Mucosa of descending colon (tissue), 3 donors: ENCODE measurements at regions not wholly inside any gene's neighbourhood (a gene's known extent, or its start where the extent isn't known, plus 50 kb on each side); places are given as distances from the start of the nearest gene placed in this dataset.

ENCODE experiments used
- ATAC-seq: fragments of 200-7000 bp; cut with Tn5 transposase; one replicate; pipeline ENCODE4 v1.9.1; 2020; ENCODE audit warnings: mild to moderate bottlenecking, moderate library complexity
- DNase-seq, 3 donors: peaks; one replicate each; pipeline ENCODE4 v3.0.0-alpha.2; 2020
- H3K36me3 ChIP-seq: fragments of 200-600 bp; one replicate; pipeline ENCODE4 v1.8.0; 2021; ENCODE audit warnings: low read depth, mild to moderate bottlenecking
- H3K4me1 ChIP-seq: fragments of 200-600 bp; one replicate; pipeline ENCODE4 v1.8.0; 2021; ENCODE audit warnings: low read depth, mild to moderate bottlenecking
- H3K4me3 ChIP-seq: fragments of 200-600 bp; one replicate; pipeline ENCODE4 v1.8.0; 2021; ENCODE audit warnings: mild to moderate bottlenecking
- H3K9me3 ChIP-seq: fragments of 200-600 bp; one replicate; pipeline ENCODE4 v1.8.0; 2021; ENCODE audit warnings: mild to moderate bottlenecking
- intact Hi-C, 2 donors: fragments of 100-400 bp; cut with DNase I in 1 of 2; cut with micrococcal nuclease in 1 of 2; formaldehyde crosslinking; loops; one replicate each; pipeline versions ENCODE4 v1.11.0 to v1.11.1; 2022; cut with DNase I, micrococcal nuclease
- TF ChIP-seq, protein P1 (sequence below): fragments of 200-600 bp; IDR thresholded peaks from one replicate; pipeline ENCODE4 v1.8.0; 2022; ENCODE audit warnings: antibody characterized with exemption, mild to moderate bottlenecking
- donor health status: DM: no; HTN: no; CAD: no; lungs with moderate emphysema.
- donor health status: DM: no; HTN: no; CAD: no.
- donor health status: DM: no; HTN: yes; CAD: no.

DNA sequence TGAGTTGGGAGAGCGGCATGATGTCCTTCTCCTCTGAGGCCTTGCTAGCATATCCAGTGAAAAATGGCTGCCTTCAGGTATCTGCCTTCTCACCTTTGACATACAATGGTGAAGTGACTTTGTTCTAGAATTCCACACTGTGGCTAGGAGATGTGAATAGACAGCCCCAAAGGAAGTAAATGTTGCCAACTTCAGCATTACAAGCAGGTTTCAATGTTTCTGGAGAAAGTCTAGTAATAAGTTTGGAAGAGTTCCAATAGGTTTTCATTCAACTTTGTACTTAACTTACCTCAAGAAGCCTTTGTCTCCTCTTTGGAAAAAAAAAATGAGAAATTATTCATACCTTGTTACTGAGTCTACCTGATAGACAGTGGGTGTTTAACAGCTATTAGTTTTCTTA, 421.3 kb upstream of the MMADHC start:
- no peak for DNase-seq
- no peaks in the 10 kb centered on the region for H3K4me1 ChIP-seq
- TF ChIP-seq, protein P1, sequence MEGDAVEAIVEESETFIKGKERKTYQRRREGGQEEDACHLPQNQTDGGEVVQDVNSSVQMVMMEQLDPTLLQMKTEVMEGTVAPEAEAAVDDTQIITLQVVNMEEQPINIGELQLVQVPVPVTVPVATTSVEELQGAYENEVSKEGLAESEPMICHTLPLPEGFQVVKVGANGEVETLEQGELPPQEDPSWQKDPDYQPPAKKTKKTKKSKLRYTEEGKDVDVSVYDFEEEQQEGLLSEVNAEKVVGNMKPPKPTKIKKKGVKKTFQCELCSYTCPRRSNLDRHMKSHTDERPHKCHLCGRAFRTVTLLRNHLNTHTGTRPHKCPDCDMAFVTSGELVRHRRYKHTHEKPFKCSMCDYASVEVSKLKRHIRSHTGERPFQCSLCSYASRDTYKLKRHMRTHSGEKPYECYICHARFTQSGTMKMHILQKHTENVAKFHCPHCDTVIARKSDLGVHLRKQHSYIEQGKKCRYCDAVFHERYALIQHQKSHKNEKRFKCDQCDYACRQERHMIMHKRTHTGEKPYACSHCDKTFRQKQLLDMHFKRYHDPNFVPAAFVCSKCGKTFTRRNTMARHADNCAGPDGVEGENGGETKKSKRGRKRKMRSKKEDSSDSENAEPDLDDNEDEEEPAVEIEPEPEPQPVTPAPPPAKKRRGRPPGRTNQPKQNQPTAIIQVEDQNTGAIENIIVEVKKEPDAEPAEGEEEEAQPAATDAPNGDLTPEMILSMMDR = no peak
- H3K9me3 ChIP-seq = no peaks in the 10 kb centered on the region
- intact Hi-C loops = no loop called here
- no peak for ATAC-seq
- no peak overlapping the region for H3K4me3 ChIP-seq
- no peaks in the 10 kb centered on the region for H3K36me3 ChIP-seq

DNA sequence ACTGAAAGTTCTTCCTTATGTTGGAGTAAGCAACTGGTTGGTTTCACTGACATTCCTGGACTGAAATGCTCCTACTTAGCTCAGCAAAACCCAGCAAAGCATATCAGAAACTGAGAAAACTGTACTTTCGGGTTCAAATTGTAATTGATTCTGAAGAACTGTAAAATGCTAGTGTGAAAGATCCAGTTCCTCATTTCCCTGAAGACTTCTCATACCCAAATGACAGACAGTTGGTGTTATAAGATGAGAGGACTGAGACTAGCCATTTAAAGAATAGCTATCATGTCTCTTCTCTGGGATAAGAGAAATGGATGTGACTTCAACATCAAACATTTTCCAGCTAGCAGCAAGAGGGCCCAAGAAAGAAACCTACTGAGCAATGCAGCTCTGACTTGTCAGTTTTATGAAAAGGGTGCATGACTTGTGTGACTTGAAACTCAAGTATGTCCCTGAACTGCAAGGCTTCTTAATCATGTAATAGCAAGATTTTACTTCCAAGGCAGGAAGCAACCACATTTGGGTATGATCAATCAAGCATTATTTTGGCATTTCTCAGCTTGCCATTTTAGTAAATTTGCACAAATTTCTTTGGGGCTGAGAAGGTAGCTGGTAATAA, 420.3 kb upstream of the MMADHC start:
- H3K4me3 ChIP-seq = no peak overlapping the region
- TF ChIP-seq, protein P1 = no peak
- no peak for ATAC-seq
- H3K4me1 ChIP-seq = no peaks in the 10 kb centered on the region
- no peaks in the 10 kb centered on the region for H3K36me3 ChIP-seq
- no peaks in the 10 kb centered on the region for H3K9me3 ChIP-seq
- intact Hi-C loops = no loop called here
- no peak for DNase-seq

DNA sequence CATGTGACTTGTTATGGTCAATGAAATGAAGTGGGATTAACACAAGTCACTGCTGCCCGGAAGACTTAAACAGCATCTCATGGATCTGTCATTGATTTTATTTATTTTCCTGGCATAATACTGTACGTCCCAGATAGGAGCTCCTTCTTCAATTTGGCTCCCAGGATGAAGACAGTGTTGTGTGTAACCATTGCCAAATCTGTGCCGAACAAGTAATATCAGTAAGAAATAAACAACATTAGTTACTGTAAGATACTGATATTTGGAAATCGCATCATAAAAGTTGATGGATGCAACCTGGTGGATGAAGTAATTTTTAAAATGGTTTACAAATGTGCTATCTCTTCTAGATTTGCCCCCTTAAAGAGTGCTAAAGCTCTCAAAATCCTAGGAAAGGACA, 419.0 kb upstream of the MMADHC start:
- TF ChIP-seq, protein P1 = no peak
- Histone ChIP-seq H3K4me1 (no peaks in the 10 kb centered on the region), H3K36me3 (no peaks in the 10 kb centered on the region), H3K9me3 (no peaks in the 10 kb centered on the region), H3K4me3 (no peak overlapping the region)
- no peak for DNase-seq
- no peak for ATAC-seq
- intact Hi-C loops = no loop called here

- Histone ChIP-seq H3K4me3 (no peak overlapping the region), H3K4me1 (no peaks in the 10 kb centered on the region), H3K36me3 (no peaks in the 10 kb centered on the region), H3K9me3 (no peaks in the 10 kb centered on the region)
- TF ChIP-seq, protein P1 = no peak
- DNase-seq (no peak), ATAC-seq (no peak)
- intact Hi-C loops = no loop called here
Observed at GRCh38 chr2:150003544-150003943, 416.0 kb upstream of the MMADHC start.

GRCh38 chr2:150001788-150002187, 414.2 kb upstream of the MMADHC start:
- H3K9me3 ChIP-seq = no peaks in the 10 kb centered on the region
- TF ChIP-seq, protein P1 = no peak
- intact Hi-C loops = no loop called here
- DNase-seq (no peak), ATAC-seq (no peak)
- H3K4me1 ChIP-seq = no peaks in the 10 kb centered on the region
- no peak overlapping the region for H3K4me3 ChIP-seq
- H3K36me3 ChIP-seq = no peaks in the 10 kb centered on the region

- TF ChIP-seq, protein P1 = no peak
- no peak for DNase-seq
- ATAC-seq = no peak
- no peaks in the 10 kb centered on the region for H3K36me3 ChIP-seq
- intact Hi-C loops = no loop called here
- H3K9me3 ChIP-seq = no peaks in the 10 kb centered on the region
- H3K4me1 ChIP-seq = no peaks in the 10 kb centered on the region
- H3K4me3 ChIP-seq = no peak overlapping the region
Observed at GRCh38 chr2:149996901-149997300, 409.3 kb upstream of the MMADHC start.
